A172 (cell line): ENCODE measurements at regions not wholly inside any gene's neighbourhood (a gene's known extent, or its start where the extent isn't known, plus 50 kb on each side); places are given as distances from the start of the nearest gene placed in this dataset.
A peak's percentile ranks its signal among the peaks of the same experiment; 100 is the strongest.
"Not testable (repeated sequence)": the region's sequence is repeated elsewhere in the genome, so short reads cannot be mapped to it uniquely, and the experiment has no call there.

Experiments used
- DNase-seq: peaks from one replicate; pipeline ENCODE4 v3.0.0-alpha.2; 2015; ENCODE audit warnings: low spot score

DNA sequence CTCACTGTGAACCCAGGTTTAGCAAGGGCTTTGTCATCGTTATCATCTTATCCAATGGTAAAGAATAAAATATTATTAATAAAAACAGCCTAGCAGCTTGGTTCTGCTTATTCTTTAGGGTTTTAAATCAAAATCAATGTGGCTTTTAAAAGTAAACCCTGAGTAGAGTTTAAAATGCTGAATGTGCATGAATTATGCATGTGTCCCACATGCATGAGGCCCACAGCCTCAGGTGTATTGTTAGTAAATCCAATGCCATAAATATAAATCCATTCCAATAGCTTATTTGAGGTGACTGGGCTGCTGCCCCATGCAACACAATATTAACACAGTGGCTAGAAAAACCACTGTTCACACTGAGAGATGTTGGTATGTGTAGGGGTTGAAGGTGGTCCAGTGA, 254.1 kb downstream of the HNMT start:
- no peak for DNase-seq

DNA sequence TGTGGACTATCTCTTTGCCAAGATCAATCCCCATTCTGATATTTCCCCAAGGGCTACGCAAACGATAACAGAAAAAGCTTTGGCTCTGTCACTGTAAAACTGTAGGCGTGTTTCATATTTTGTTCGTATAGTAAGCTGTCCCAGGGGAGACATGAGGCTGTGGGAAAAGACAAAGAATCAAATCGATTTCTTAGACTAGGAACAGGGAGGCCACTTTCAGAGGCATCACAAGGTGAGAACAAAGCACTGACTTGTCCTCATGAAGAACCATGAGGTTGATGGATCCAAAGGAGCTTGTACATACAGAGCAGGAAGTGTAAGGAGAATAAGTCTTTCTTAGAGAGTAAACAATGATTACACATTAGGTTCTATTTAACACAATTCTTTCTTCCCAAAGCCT, 255.7 kb downstream of the HNMT start:
- no peak for DNase-seq

DNA sequence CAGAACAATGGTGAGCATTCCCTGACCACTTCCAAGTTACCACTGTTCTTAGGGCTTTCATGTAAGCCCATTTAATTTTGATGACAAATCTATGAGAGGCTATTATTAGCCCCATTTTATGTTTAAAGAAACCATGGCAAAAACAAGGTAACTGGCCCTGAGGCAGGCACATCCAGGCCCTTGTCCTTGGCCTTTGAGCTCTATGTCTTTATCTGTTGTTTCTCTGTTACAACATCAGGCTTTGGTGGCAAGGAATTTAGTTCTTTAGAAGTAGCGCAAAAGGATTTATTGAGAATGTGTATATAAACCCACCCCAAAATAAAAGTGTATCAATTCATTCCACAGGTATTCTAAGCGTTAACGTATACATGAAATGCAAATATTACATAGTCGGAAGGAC, 257.1 kb downstream of the HNMT start:
- no peak for DNase-seq

DNA sequence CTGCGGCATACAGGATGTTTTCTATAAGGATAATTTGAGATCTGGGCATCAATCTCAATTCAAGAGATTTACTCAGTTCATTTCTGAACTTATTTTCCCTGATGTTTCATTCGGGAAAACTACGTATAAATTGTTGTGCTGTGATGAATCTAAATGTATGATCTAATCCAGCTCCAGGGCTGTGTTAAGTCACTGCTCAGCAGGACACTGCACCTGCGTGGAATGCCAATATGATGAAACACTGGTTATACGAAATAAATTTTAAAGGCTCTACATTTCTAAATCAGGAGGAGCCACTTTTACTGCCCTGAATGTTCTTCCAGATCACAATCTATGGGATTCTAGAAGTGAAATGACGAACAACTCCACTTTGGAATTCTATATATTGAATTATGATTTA, 259.0 kb downstream of the HNMT start:
- DNase-seq: peak; percentile 83

DNA sequence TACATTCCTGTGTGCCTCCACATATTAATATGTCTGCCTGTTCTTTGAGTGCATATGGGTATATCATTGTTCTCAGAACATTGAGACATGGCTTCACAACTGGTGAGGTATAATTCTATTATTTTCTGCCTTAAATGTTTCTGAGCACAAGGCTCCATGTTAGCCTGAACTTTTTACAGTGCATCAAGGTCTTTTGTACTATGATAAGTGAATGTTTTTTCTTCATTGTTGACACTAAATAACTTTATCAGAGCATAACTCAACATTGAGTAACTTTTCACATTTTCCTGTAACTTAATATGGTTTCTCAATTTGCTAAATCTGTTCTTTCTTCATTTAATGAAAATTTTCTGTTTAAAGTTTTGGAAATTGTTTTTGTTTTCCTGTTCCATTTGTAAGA, 262.9 kb downstream of the HNMT start:
- DNase-seq: no peak

DNA sequence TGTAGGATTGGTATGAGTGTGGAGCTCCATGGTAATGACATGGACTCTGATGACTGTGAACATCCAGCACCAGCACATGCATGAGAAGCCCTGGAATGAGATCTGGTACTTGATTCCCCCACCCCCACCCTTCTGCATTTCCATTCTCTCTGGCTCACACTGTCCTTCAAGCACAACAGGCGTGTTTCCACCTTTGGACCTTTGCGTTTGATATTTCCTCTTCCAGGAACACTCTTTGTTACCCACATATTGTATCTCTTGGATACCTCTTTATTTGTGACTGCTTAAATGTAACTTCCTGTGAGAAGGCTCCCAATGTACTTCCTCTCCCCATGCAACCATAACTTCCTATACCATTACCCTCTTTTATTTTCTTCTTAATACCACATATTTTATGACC, 263.8 kb downstream of the HNMT start:
- DNase-seq: no peak

DNA sequence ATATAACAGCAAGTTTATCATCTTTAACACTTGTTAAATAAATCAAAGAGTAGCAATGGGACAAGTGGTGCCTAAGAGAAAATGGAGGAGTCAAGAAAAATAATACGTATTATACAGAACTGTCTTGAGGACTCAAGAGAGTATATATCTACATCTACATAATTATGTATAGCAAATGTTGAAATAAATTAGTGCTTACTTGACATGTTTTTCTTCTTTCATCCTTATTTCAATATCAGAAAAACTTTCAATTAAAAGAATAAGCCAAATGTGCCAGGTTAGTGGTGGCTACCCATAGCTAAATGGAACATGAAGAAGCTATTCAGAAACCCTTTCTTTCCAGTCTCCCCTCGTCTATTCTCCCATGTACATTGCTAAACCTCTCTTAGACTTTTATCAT, 267.3 kb upstream of the SPOPL start:
- DNase-seq: no peak

DNA sequence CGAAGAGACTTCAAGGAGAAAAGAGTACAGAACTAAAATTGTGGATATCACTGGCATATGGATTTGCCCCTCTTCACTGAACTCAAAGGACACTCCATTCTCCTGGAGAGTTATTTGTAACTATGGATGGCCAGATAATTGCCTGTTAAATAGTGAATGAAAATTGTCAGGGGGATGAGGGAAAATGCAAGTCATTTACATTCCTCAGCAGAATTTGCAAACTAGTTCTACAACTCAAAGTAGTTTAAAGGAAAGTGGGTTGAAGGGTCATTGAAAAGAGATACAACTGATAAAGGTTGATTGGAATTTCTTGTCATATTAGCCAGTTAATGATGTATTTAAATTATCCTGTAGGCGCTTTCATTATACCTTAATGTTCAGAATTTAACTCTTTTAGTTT, 266.5 kb upstream of the SPOPL start:
- DNase-seq: no peak

DNA sequence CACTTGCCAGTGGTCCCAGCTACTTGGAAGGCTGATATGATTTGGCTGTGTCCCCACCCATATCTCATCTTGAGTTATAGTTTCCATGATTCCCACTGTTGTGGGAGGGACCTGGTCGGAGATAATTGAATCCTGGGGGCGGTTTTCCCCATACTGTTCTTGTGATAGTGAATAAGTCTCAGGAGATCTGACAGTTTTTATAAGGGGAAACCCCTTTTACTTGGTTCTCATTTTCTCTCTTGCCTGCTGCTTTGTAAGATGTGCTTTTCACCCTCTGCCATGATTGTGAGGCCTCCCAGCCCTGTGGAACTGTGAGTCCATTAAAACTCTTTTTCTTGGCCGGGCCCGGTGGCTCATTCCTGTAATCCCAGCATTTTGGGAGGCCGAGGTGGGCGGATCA, 265.4 kb upstream of the SPOPL start:
- no peak for DNase-seq

DNA sequence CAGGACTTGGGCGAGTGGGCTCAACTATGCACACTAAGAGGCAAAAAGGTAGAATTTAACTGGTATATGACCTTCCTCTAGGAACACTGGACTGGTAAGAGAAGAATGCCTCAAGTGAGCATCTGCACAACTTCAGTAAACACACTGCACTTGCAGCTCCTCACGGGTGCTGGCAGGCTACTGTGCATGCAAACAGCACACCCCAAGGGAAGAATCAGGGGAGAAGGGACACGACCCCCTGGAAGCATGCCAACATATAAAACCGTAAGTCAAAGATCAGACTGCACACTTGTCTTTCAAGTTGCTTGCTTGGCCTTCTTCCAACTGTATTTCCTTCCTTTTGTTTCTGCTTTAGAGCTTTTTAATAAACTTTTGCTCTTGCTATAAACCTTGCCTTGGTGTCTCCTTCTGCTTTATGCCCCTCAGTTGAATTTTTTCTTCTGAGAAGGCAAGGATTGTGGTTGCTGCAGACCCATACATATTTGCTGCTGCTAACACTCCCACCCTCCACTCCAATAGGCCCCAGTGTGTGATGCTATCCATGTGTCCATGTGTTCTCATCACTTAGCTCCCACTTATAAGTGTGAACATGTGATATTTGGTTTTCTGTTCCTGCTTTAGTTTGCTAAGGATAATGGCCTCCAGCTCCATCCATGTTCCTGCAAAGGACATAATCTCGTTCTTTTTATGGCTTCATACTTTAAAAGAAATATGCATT, 263.7 kb upstream of the SPOPL start:
- DNase-seq: no peak

DNA sequence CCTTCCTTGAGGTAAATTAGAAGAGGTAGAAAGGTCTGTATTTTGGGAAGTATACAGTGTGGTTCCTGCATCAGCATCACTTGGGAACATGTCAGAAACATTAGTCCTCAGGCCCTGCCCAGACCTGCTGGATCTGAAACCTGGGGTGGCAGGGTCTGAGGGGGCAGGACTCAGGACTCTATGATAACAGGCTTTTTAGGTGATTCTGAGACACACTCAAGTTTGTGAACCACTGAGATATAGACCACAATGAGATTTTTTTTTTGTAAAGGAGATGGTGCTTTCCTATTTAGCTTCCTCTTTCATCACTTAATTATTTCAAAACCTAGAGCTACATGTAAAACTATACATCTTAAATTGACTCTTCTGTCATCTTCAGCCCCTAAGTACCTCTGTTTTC, 262.7 kb upstream of the SPOPL start:
- no peak for DNase-seq

DNA sequence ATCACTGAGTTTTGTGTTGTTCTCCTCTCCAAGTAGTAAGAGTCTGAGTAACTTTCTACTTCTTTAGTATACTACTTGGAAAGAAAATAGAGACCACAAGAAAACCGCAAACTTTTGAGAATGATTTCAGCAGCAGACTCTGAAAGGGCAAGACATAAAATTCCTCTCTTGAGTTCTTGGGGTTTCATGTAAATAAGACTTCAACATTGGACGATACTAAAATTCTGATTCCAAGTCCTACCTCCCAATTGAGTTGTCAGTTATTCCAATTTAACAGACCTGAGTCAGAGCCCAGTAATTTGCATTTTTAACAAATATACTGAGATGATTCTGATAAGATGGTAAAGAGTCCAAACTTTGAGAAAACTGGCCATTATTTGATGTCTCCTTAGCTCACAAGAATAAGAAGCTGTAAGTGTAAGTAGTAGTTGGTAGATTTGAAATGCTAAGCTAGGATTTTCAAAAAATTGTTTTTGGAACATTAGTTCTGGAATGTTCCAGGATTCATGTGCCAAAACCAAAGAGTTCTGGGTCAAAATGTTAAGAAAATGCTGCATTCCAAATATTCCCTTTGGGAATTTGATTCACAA, 261.6 kb upstream of the SPOPL start:
- DNase-seq: peak; percentile 13

DNA sequence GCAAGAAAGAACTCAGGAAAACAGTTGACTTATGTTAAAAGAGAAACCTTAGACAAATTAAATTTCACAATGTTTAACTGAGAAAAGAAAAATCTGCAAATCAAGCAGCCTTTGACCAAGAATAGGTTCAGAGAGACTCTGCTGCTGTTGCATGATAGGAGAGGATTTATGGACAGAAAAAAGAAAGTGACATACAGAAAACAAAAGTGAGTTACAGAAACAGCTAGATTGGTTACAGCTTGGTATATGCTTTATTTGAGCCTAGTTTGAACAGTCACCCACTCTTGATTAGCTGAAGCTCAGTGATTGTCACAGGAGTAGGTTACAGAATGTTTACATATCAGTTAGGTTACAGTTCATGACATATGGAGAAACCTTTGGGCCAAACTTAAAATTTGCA, 258.2 kb upstream of the SPOPL start:
- DNase-seq: no peak

DNA sequence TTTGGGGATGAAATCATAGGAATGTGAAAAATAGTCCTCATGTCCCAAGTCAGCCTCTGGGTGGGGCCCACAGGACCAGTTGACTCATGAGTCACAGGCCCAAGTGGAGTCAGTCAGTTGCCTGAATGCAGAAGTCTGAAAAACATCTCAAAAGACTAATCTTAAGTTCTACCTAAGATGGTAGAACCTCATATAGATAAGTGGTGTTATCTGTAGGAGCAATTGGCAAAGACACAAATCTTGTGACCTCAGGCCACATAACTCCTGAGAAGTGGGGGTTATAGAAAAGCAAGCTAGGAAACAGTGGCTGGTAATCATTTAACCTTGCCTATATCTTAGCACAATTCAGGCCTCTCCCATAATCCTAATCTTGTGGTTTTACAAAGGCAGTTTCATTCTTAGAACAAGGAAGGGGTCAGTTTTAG, 257.1 kb upstream of the SPOPL start:
- DNase-seq: peak; percentile 66

DNA sequence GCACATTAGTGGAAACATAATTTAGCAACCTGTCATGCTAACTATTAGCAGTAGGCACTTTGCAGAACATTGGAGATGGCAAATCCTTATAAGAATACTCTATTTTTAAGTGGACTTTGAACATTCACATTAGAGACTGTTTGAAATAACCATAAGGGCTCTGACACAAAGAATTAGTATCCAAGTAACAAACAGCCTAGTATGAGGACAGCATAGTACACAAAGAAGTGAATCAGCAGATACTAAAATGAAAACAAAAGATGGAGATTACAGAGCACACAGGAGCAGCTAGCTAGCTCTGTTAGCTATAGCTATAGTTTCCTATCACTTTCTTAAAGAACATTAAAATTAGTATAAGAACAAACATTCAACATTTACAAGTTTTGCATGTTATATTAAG, 256.3 kb upstream of the SPOPL start:
- DNase-seq: no peak

DNA sequence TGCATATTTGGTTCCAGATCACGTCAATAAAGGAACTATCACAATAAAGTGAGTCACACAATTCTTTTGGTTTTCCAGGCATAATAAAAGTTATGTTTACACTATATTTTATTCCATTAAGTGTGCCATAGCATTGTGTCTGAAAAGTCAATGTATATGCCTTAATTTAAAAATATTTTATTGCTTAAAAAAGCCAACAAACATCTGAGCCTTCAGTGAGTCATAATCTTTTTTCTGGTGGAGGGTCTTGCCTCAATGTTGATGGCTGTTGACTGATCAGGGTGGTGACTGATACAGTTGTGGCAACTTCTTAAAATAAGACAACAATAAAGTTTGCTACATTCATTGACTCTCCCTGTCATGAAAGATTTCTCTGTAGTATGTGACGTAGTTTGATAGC, 254.3 kb upstream of the SPOPL start:
- no peak for DNase-seq

DNA sequence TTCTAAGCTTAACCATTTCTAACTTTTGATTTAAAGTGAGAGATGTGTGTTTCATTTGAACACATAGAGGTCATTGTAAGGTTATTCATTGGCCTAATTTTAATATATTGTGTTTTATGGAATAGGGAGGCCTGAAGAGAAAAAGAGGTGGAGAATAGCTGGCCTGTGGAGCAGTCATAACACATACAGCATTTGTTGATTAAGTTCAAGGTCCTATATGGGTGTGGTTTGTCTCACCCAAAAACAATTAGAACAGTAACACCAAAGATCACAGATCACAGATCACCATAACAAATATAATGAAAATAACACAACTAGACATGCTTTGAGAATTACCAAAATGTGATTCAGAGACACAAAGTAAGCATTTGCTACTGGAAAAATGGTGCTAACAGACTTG, 252.4 kb upstream of the SPOPL start:
- no peak for DNase-seq

DNA sequence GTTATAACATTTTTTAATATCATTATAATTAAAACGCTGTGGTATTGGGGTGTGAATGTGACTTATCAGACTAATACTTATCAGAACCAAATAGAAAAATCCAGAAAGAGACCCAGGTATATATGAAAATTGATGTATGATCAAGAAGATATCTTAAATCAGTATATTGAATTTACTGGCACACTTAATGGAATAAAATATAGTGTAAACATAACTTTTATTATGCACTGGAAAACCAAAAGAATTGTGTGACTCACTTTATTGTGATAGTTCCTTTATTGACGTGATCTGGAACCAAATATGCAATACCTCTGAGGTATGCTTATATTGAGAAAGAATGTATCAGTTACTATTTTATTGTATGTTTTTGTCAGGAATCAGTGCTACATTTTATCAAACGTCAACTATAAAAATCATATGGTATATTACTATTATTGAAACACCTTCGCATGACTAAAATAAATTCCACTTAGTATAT, 250.7 kb upstream of the SPOPL start:
- DNase-seq: not testable (repeated sequence)

DNA sequence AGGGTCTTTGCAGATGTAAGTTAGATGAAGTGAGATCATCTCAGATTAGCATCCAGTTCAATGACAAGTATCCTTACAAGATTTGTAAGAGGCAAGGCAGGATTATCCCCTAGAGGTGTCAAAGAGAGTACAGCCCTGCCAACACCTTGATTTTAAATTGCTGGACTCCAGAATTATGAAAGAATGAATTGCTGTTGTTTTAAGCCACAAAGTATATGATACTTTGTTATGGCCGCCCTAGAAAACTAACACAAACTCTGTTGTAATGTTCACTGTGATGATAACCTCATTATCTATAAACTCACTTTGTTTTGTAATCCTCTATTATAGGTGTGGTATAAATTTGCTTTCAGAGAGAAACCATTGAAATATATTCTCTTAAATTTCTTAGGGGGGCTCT, 249.0 kb upstream of the SPOPL start:
- DNase-seq: no peak

DNA sequence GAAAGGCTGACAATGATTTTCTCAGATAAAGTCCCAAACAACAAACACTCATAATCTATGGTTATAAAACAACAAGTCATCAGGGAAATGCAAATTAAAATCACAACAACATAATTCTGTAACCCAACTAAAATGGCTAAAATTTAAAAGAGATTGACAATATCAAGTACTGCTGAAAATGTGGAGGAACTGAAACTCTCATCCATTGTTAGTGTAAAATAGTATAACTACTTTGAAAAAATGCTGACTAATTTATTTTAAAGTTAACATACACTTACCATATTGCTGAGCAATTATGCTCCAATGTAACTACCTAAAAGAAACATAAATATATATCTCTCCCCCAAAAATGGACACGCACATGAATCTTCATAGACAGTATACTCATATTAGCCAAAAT, 245.9 kb upstream of the SPOPL start:
- no peak for DNase-seq

DNA sequence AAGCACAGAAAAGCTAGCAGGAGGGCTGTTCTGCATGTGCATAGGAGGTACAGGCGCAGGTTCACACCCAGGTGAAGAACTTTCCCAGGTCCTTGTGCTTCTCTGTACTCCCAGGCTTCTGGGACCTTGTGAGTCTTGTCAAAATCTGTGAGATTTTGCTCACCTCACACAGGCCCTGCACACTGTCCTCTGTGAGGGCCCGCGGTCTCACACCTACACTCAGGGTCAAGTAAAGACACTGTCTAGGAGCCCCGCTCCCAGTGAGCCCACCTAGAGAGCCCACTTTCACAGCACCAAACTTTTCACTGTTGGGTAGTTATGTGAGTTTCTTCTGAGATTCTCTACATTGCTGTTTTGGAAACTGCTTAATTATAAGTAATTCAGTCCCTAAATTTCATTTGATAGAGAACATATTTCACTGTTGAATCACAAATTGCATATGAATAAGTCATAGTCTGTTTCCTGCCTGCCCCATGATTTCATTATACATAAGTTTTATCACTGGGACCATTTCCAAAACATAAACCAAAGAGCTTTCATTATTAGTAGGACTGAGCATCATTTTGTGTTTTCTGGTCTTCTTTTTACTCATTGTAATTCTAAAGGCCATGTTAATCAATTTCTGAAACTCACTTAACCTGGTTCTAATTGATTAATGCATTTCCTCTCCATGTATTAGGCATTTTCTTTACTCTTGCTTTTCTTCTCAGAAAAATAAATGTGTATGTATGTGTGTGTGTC, 234.2 kb upstream of the SPOPL start:
- DNase-seq: peak; percentile 90

DNA sequence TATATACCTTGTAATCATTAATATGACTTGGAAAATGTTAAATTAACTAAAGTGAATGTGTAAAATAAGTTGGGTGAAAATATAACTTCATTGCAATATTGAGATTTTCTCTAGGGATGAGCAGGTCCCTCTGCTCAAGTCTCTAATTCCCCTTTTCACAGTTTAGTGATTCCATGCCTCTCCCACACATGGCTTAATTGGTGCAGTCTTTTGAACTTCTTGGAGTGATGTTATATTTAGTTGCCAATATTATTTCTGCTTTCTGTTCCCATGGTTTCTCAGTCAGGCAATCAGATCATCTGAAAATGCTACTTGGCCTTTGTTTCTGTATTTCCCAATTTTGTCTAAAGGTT, 233.7 kb upstream of the SPOPL start:
- DNase-seq: peak; percentile 46

DNA sequence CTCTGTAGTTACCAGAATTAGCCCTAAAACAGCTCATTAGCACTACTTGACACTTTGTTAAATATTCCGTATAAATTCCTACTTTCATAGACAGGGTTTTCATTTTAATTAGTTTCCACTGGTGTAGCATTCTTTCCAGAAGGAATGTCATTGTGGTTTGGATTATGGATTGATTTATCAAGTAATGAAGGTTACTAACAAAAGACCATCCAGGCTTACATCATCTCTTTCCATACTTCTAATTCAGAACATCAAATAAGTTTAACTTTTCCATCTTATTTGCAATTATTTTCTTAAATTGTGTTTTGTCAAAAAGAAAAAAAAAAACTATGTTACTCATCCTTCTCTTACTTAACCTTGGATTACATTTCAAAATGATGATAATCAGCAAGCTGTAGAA, 231.8 kb upstream of the SPOPL start:
- peak; percentile 72 for DNase-seq
